Liver (tissue), 3 donors: ENCODE measurements at regions not wholly inside any gene's neighbourhood (a gene's known extent, or its start where the extent isn't known, plus 50 kb on each side); places are given as distances from the start of the nearest gene placed in this dataset.

Experiments
- ATF3 ChIP-seq: IDR thresholded peaks from 2 replicates; pipeline ENCODE4 v1.6.1; 2016; ENCODE audit warnings: antibody characterized with exemption
- CTCF ChIP-seq: fragments of 150-350 bp; IDR thresholded peaks from 2 replicates; pipeline ENCODE4 v1.5.1; 2017; ENCODE audit warnings: improper control_type of control experiment, low read depth, low read length; ENCODE audit not compliant: missing input control
- EGR1 ChIP-seq, 2 donors: IDR thresholded peaks; 2 replicates each; pipeline ENCODE4 v1.6.1; 2016 to 2018; ENCODE audit warnings: antibody characterized with exemption in 2 of 2, low read depth in 2 of 2
- FOXA1 ChIP-seq: IDR thresholded peaks from 2 replicates; pipeline ENCODE4 v1.6.1; 2016; ENCODE audit warnings: antibody characterized with exemption
- JUND ChIP-seq, 2 donors: IDR thresholded peaks; 2 replicates each; pipeline ENCODE4 v1.6.1; 2016; ENCODE audit warnings: antibody characterized with exemption in 2 of 2
- MAX ChIP-seq: IDR thresholded peaks from 2 replicates; pipeline ENCODE4 v1.6.1; 2016; ENCODE audit warnings: antibody characterized with exemption
- SP1 ChIP-seq: IDR thresholded peaks from 2 replicates; pipeline ENCODE4 v1.6.1; 2018; ENCODE audit warnings: antibody characterized with exemption, mild to moderate bottlenecking
- YY1 ChIP-seq: IDR thresholded peaks from 2 replicates; pipeline ENCODE4 v1.6.1; 2016; ENCODE audit warnings: antibody characterized with exemption, mild to moderate bottlenecking
- donor health status: healthy.
- donor health status: healthy.

- TF ChIP-seq JUND (IDR thresholded peaks at IDR 0.05) (no peak), CTCF (no peak), YY1 (no peak), FOXA1 (no peak), ATF3 (no peak), SP1 (no peak), EGR1 (IDR thresholded peaks at IDR 0.05; ENCODE audit: low read depth in 2 of 2) (no peak), MAX (no peak)
These were observed 136.3 kb downstream of the FOXG1 start for GRCh38 chr14:28902930-28903329.
